ENCODE measurements at regions not wholly inside any gene's neighbourhood (a gene's known extent, or its start where the extent isn't known, plus 50 kb on each side); places are given as distances from the start of the nearest gene placed in this dataset.

DNA sequence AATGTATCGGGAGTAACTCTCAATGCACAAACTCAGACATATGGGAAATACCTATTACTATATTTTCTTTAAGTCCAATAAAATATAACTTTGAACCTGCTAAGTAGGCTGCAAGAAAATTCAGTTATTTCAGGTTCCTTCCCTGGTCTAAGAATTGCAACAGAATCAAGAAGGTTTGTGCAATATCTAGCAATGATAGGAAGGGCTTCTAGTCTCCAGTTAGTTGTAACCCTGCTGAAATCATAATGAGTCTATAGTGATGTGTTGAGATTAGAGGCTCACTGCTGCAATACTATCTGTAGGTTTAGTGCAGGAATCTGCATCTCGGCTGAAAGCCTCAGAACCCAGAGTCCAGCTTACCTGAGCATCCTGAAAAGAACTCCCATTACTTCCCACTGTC is 110.5 kb downstream of the PMP22 start:
- no peak for DNase-seq (ENCODE audit: low spot score)
- no peak overlapping the region for H3K27ac ChIP-seq
- no peak overlapping the region for H3K4me3 ChIP-seq
- TF ChIP-seq, protein P1, sequence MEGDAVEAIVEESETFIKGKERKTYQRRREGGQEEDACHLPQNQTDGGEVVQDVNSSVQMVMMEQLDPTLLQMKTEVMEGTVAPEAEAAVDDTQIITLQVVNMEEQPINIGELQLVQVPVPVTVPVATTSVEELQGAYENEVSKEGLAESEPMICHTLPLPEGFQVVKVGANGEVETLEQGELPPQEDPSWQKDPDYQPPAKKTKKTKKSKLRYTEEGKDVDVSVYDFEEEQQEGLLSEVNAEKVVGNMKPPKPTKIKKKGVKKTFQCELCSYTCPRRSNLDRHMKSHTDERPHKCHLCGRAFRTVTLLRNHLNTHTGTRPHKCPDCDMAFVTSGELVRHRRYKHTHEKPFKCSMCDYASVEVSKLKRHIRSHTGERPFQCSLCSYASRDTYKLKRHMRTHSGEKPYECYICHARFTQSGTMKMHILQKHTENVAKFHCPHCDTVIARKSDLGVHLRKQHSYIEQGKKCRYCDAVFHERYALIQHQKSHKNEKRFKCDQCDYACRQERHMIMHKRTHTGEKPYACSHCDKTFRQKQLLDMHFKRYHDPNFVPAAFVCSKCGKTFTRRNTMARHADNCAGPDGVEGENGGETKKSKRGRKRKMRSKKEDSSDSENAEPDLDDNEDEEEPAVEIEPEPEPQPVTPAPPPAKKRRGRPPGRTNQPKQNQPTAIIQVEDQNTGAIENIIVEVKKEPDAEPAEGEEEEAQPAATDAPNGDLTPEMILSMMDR (IDR thresholded peaks at IDR 0.05): no peak

DNA sequence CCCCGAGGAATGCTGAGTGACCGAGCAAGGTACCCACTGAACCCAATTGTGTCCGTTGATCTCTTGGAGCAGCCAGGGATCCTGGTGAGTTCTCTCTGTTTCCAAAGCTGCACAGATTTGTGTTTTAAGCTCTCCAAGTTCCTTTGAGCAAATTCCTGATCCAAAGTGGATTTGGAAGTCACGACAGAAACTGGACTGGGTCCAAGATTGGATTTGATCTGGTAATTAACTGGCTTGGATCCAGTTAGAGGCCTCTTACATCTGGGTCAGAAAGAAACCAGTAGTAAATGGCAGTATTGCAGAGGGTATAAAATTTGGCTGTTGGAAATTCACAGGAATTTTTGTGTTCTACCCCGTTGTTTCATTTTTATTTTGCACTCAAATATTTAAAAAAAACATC is 119.5 kb downstream of the PMP22 start:
- no peak for DNase-seq (ENCODE audit: low spot score)
- no peak overlapping the region for H3K27ac ChIP-seq
- TF ChIP-seq, protein P1 (IDR thresholded peaks at IDR 0.05): no peak
- H3K4me3 ChIP-seq: no peak overlapping the region

DNA sequence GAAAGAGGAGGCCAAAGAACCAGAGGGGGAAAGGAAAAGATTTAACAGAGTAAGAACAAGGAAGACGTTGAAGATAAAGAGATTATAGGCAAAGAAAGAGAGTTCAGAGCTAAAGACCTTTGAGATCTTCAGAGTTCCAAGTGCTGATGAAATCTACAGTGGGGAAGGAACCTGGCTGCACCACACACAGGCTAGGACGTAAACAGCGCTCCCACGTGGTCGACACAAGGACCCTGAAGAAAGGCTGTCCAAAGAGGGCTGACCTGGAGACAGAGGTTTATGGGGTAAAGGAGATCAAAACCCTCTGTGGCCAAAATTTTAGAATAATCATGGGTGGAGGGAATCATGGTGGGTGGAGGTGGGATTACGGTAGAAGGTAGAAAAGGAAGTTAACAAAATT is 121.6 kb downstream of the PMP22 start:
- TF ChIP-seq, protein P1 (IDR thresholded peaks at IDR 0.05): no peak
- Histone ChIP-seq H3K4me3 (no peak overlapping the region), H3K27ac (no peak overlapping the region)
- no peak for DNase-seq (ENCODE audit: low spot score)

DNA sequence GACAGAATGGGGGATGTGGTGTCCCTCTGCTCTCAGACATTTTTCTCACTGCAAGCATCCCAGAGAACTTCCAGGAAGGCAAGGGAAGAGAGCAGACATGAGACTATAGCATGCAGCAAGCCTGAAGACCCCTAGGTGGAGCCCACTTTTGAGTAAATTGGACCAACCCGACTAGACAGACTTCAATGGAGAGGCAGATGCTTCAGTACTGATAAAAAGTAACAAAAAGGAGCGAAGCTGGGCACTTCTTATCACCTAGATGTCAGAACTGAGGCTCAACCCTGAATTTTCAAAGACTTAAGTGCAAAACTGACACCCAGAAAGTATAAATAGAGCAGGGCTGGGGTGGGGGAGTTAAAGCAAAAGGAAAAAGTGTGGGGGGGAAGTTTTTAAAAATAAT is 130.8 kb downstream of the PMP22 start:
- DNase-seq (ENCODE audit: low spot score): no peak
- H3K4me3 ChIP-seq: no peak overlapping the region
- H3K27ac ChIP-seq: no peak overlapping the region
- TF ChIP-seq, protein P1 (IDR thresholded peaks at IDR 0.05): no peak

DNA sequence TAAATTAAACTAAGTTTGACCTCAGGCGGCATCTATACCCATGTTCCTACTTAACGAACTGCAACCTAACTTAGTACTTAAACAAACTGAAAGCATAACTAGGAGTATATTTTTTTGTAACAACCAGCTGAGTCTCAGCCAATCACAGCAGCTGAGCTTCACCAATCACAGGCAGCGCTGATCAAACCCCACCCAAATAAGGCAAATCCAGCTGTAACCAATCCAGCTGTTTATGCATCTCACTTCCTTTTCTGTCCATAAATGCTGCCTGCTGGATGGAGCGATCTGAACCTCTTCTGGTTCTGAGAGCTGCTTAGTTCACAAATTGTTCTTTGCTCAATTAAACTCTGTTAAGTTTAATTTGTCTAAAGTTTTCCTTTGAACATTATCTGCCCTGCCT is 131.3 kb downstream of the PMP22 start:
- TF ChIP-seq, protein P1 (IDR thresholded peaks at IDR 0.05): no peak
- no peak for DNase-seq (ENCODE audit: low spot score)
- Histone ChIP-seq H3K27ac (no peak overlapping the region), H3K4me3 (no peak overlapping the region)

DNA sequence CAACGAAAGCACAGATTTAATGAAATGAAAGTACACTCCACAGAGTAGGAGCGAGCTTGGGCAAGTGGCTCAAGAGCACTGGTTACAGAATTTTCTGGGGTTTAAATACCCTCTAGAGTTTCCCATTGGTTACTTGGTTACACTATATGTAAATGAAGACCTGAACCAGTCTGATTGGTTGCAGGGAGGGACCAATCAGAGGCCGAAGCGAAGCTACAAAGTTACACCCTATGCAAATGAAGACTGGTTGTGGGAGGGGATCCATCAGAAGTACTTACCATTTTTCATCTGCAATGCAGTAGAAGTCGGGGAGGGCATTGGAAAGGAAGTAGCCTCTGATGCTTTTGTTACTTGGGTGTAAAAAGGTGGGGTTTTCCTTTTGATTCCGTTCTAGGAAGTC is 132.0 kb downstream of the PMP22 start:
- no peak for DNase-seq (ENCODE audit: low spot score)
- TF ChIP-seq, protein P1 (IDR thresholded peaks at IDR 0.05): no peak

DNA sequence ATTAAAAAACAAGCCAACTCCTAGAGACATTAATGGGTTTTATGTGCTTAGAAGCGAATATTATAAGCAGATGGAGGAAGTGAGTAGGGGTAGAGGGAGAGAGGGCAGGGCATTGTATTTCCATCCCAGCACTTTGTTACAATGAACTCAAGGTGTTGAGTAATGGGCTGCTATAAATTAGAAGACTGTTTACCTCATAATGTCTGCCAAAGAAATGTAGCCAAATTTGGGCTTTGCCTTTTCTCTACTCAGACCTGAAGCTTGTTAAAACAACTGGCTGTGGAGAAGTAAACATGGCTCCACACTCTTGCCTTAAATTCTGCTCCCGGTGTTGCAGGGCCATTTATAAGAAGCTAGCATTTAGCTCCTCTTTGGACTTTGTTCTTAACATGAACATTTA is 134.7 kb downstream of the PMP22 start:
- Histone ChIP-seq H3K4me3 (no peak overlapping the region), H3K27ac (no peak overlapping the region)
- TF ChIP-seq, protein P1 (IDR thresholded peaks at IDR 0.05): no peak
- no peak for DNase-seq (ENCODE audit: low spot score)

More for the DNA sequence above, 132.0 kb downstream of the PMP22 start:
- no peak overlapping the region for H3K27ac ChIP-seq
- no peak overlapping the region for H3K4me3 ChIP-seq
